ENCODE measurements at regions not wholly inside any gene's neighbourhood (a gene's known extent, or its start where the extent isn't known, plus 50 kb on each side); places are given as distances from the start of the nearest gene placed in this dataset.

DNA sequence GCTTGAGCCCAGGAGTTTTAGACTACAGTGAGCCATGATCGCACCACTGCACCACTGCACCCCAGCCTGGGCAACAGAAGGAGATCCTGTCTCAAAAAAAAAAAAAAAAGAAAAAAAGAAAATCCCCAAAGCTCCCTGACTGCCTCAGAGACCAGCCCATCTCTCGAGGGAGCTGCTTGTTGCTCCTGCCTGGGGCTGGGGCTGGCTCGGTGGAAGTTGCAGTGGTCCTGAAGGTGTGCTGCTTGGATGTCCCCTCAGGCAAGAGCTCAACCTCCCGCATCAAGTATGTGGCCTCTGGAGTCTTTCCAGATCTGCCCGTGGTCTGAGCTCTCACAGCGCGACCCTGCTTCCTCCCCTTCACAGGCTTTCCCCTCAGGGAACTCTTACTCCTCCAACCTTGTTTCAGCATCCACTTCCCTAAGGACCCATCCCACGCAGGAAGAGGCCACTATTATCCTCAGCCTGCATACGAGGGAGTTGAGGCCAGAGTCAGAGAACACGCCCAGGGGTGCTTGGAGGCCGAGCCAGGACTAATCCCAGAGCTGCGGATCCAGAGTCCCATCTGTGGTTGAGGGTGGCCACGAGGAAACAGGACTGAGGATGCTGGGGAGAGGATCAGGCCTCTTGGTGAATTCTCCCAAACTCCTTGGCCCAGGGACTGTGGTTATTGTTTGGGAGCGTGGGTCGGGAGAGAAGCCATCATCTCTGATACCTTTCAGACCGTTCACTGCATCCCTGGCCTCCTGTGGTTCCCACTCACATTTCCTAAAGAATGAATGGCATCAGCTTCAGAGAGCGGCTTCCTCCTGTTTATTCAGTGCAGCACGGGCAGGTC lies 624.6 kb downstream of the AACS start:
- no peak for FAIRE-seq
- TF ChIP-seq TEAD4 (IDR thresholded peaks at IDR 0.05; ENCODE audit: low read depth, low read length) (no peak), POLR2A (IDR thresholded peaks at IDR 0.05; ENCODE audit: control extremely low read depth in 1 of 2, low read depth in 2 of 2, low read length in 2 of 2) (no peak), CTBP2 (IDR thresholded peaks at IDR 0.05; ENCODE audit: borderline replicate concordance, insufficient read depth, insufficient read length, low read length) (no peak)
- H2BK15ac ChIP-seq (ENCODE audit: low read length), result no peak overlapping the region
- H4K91ac ChIP-seq (replicated peaks; ENCODE audit: insufficient read length, low read length), result no peak overlapping the region
- no peak overlapping the region for H2BK20ac ChIP-seq (ENCODE audit: low read length)
- H3K56ac ChIP-seq (replicated peaks; ENCODE audit: insufficient read length, low read depth, low read length), result no peak overlapping the region
- H4K5ac ChIP-seq (ENCODE audit: insufficient read length, low read depth, low read length), result no peak overlapping the region
- H3K9ac ChIP-seq (replicated peaks in 1 of 4; ENCODE audit: extremely low read depth in 1 of 4, low read depth in 3 of 4, low read length in 3 of 4), result no peak overlapping the region
- no peaks in the 10 kb centered on the region for H3K79me2 ChIP-seq (ENCODE audit: control insufficient read depth in 1 of 2, insufficient read depth in 2 of 2, low read length in 2 of 2)
- H3K4me3 ChIP-seq (ENCODE audit: extremely low read depth in 1 of 4, insufficient read depth in 2 of 4, low read depth in 3 of 4, low read length in 4 of 4), result no peak overlapping the region
- no peak overlapping the region for H2AK5ac ChIP-seq (ENCODE audit: low read depth, low read length)
- H3K79me1 ChIP-seq (ENCODE audit: low read depth, low read length), result no peaks in the 10 kb centered on the region
- H2BK12ac ChIP-seq (ENCODE audit: low read depth, low read length), result no peak overlapping the region
- H3K18ac ChIP-seq (ENCODE audit: extremely low read depth, low read length), result no peak overlapping the region
- no peak overlapping the region for H4K8ac ChIP-seq (ENCODE audit: extremely low read depth, insufficient read depth, low read length)
- no peaks in the 10 kb centered on the region for H3K9me3 ChIP-seq (ENCODE audit: insufficient read depth in 2 of 2, low read depth in 1 of 2, low read length in 1 of 2)
- WGBS, 2 experiments (ENCODE audit: extremely low coverage in 1 of 2, insufficient coverage in 1 of 2, insufficient read length in 1 of 2, insufficient replicate concordance in 2 of 2, low coverage in 1 of 2, low lambda C conversion rate in 2 of 2, missing lambda C conversion rate in 1 of 2), result 87% methylated on average over 18 of the region's 18 CpGs; no CpG with 5 or more reads in 1 of the 2 experiments
- H3K27ac ChIP-seq (ENCODE audit: low read depth, low read length), result no peak overlapping the region
- H4K20me1 ChIP-seq (replicated peaks in 1 of 2; ENCODE audit: control insufficient read depth in 1 of 2, insufficient read depth in 2 of 2, low read length in 2 of 2), result no peaks in the 10 kb centered on the region
- H2BK120ac ChIP-seq (replicated peaks; ENCODE audit: low read depth, low read length), result no peak overlapping the region
- no peak overlapping the region for H3K23ac ChIP-seq (ENCODE audit: insufficient read length)
- H3K27me3 ChIP-seq (replicated peaks in 1 of 4; ENCODE audit: control insufficient read depth in 3 of 4, extremely low read depth in 1 of 4, insufficient read depth in 3 of 4, low read length in 3 of 4), result peaks cover 0 to 3% (median 0%) of the 10 kb centered on the region in 4 experiments; a peak in 1 of 7 replicates
- H3K4me1 ChIP-seq (replicated peaks in 1 of 4; ENCODE audit: control insufficient read depth in 3 of 4, insufficient read depth in 4 of 4, low read length in 3 of 4), result peaks cover 0 to 3% (median 0%) of the 10 kb centered on the region in 4 experiments; a peak in 1 of 7 replicates
- H2BK5ac ChIP-seq (ENCODE audit: low read depth, low read length), result no peak overlapping the region
- DNase-seq (ENCODE audit: low read depth in 1 of 2, low spot score in 2 of 2), result no peak
- H3K14ac ChIP-seq (ENCODE audit: insufficient read length), result no peak overlapping the region
- no peaks in the 10 kb centered on the region for H3K36me3 ChIP-seq (ENCODE audit: control insufficient read depth in 2 of 4, insufficient read depth in 4 of 4, low read length in 3 of 4)
- H3K23me2 ChIP-seq (ENCODE audit: low read depth, low read length), result no peaks in the 10 kb centered on the region
- CTCF ChIA-PET (ENCODE audit: partially characterized antibody), result interaction anchor here (1.1 to 1.5 kb wide), 3 partner anchors 14 to 66 kb away, joined by 3 to 6 read pairs (median 3); no protein-coding TSS in a partner anchor
- no peak overlapping the region; the same call in 1 of the 2 replicates for H2AFZ ChIP-seq (ENCODE audit: low read length)
- POLR2A ChIA-PET (ENCODE audit: partially characterized antibody), result no interaction called here
- H3K4me2 ChIP-seq (ENCODE audit: insufficient read depth in 1 of 2, low read depth in 2 of 2, low read length in 2 of 2), result no peak overlapping the region
- no peak overlapping the region for H3K4ac ChIP-seq (replicated peaks; ENCODE audit: insufficient read length, low read depth, low read length)
